Gastrocnemius medialis (tissue), 4 donors: ENCODE measurements at regions not wholly inside any gene's neighbourhood (a gene's known extent, or its start where the extent isn't known, plus 50 kb on each side); places are given as distances from the start of the nearest gene placed in this dataset.
"Not testable (repeated sequence)": the region's sequence is repeated elsewhere in the genome, so short reads cannot be mapped to it uniquely, and the experiment has no call there.

Source experiments
- POLR2A ChIP-seq, 2 donors: fragments of 450-650 bp; IDR thresholded peaks; one replicate each; pipeline ENCODE4 v1.6.1; 2017; ENCODE audit warnings: antibody characterized with exemption in 2 of 2, mild to moderate bottlenecking in 2 of 2, moderate library complexity in 2 of 2
- TF ChIP-seq, protein P1 (sequence below), 5 experiments: fragments of 450-650 bp in 3 of 5; fragments of 200-600 bp in 2 of 5; sonication (generic) in 2 of 5; IDR thresholded peaks in 4 of 5; conservative IDR thresholded peaks in 1 of 5; 1 replicate in 4 of 5; 2 replicates in 1 of 5; pipeline ENCODE4 v1.5.1; 2016 to 2019; ENCODE audit warnings: antibody characterized with exemption in 5 of 5, mild to moderate bottlenecking in 3 of 5, moderate library complexity in 3 of 5

DNA sequence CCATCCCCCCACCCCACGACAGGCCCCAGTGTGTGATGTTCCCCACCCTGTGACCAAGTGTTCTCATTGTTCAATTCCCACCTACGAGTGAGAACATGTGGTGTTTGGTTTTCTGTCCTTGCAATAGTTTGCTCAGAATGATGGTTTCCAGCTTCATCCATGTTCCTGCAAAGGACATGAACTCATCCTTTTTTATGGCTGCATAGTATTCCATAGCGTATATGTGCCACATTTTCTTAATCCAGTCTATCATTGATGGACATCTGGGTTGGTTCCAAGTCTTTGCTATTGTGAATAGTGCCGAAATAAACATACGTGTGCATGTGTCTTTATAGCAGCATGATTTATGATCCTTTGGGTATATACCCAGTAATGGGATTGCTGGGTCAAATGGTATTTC, 132.5 kb downstream of the EBLN2 start:
- TF ChIP-seq, protein P1, sequence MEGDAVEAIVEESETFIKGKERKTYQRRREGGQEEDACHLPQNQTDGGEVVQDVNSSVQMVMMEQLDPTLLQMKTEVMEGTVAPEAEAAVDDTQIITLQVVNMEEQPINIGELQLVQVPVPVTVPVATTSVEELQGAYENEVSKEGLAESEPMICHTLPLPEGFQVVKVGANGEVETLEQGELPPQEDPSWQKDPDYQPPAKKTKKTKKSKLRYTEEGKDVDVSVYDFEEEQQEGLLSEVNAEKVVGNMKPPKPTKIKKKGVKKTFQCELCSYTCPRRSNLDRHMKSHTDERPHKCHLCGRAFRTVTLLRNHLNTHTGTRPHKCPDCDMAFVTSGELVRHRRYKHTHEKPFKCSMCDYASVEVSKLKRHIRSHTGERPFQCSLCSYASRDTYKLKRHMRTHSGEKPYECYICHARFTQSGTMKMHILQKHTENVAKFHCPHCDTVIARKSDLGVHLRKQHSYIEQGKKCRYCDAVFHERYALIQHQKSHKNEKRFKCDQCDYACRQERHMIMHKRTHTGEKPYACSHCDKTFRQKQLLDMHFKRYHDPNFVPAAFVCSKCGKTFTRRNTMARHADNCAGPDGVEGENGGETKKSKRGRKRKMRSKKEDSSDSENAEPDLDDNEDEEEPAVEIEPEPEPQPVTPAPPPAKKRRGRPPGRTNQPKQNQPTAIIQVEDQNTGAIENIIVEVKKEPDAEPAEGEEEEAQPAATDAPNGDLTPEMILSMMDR (IDR thresholded peaks at IDR 0.05 in 4 of 5, conservative IDR thresholded peaks at IDR 0.05 in 1 of 5): not testable (repeated sequence)
- TF ChIP-seq POLR2A (IDR thresholded peaks at IDR 0.05): not testable (repeated sequence)
